GM19240 (cell line): ENCODE measurements at regions not wholly inside any gene's neighbourhood (a gene's known extent, or its start where the extent isn't known, plus 50 kb on each side); places are given as distances from the start of the nearest gene placed in this dataset.
A peak's percentile ranks its signal among the peaks of the same experiment; 100 is the strongest.

Experiments used
- DNase-seq: peaks from one replicate; pipeline ENCODE4 v3.0.0; 2011; ENCODE audit warnings: low spot score; ENCODE audit not compliant: insufficient read length

DNA sequence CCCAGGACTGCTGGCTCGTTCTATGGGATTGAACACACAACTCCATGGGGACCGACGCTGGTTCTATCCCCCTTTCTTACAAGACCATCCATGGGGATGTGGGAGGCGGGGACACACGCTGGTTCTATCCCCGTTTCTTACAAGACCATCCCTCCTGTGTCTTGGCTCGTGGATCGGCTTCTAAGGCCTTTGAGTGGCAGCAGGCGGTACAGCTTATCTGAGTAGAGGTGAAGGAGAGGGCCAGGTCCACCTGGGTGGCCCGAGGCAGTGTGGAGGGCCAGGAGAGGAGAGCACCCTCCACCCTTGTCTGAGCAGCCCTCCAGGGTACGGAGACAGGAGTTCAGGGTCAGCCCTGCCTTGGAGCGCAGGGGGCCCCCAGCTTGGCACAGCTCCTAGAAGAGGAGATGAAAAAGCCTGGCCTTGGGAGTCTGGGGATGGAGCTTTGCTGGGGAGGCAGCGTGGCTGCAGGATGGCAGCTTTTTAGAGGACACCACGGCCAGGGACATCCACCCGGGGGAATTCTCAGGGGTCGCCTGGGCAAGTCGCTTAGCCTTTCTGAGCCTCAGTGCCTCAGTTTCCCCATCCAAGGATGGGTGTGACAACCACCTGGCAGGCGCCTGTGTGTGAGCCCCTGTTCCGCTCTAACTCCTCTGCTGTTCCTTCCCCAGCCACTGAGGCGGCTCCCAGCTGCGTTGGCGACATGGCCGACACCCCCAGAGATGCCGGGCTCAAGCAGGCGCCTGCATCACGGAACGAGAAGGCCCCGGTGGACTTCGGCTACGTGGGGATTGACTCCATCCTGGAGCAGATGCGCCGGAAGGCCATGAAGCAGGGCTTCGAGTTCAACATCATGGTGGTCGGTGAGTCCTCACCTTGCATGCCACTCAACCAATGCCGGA, 341.0 kb downstream of the SEC14L1 start:
- DNase-seq, result no peak

- DNase-seq, result no peak
These were observed 341.8 kb downstream of the SEC14L1 start for GRCh38 chr17:77482375-77483127.

- DNase-seq, result no peak
These were observed 342.4 kb downstream of the SEC14L1 start for GRCh38 chr17:77483128-77483598.

DNA sequence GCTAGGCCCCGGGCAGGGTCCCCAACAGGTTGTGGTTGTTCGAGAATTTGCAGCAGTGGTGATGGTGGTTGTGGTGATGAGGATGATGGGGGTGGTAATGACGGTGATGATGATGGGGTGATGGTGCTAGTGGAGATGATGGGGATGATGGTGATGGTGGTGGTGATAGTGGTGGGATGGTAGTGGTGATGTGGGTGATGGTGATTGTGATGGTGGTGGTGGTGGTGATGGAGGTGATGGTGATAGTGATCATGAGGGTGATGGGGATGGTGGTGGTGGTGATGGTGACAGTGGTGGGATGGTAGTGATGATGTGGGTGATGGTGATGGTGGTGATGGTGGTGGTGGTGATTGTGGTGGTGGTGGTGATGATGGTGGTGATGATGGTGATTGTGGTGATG, 343.3 kb downstream of the SEC14L1 start:
- no peak for DNase-seq

GRCh38 chr17:77485089-77485833, 344.5 kb downstream of the SEC14L1 start:
- DNase-seq, result no peak

GRCh38 chr17:77487211-77487629, 346.5 kb downstream of the SEC14L1 start:
- no peak for DNase-seq

DNA sequence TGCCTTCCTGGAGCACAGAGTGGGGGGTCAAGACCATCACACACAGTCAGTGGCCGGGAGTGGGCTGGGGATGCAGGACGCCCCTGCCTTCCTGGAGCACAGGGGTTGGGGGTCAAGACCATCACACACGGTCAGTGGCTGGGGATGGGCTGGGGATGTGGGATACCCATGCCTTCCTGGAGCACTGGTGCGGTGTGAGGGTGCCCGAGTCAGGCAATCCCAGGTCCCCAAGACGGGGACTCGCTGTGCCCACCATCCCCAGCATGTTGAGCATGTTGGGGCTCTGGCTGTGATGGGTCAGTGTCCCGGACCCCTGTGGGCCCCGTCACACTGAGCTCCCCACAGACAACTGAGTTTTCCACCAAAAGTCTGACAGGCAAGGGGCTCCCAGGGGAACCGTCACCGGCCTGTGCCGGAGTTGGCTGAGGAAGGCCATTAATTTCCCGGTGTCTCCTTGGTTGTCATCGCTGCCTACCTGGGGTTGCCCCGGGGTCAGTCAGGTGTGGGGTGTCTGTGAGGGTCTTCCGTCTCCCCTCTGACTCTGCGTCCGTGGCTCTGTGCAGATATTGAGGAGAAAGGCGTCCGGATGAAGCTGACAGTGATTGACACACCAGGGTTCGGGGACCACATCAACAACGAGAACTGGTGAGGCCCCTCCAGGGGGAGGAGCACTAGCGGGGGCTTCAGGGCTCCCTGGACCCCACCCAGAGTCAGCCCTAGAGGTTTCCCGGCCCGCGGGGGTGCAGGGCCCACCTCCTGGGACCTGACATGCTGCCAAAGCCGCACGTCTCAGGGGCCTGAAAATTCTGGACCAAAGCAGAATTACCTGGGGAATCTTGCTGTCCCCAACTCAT, 347.1 kb downstream of the SEC14L1 start:
- DNase-seq, result no peak

GRCh38 chr17:77488531-77489238, 347.9 kb downstream of the SEC14L1 start:
- DNase-seq, result no peak

DNA sequence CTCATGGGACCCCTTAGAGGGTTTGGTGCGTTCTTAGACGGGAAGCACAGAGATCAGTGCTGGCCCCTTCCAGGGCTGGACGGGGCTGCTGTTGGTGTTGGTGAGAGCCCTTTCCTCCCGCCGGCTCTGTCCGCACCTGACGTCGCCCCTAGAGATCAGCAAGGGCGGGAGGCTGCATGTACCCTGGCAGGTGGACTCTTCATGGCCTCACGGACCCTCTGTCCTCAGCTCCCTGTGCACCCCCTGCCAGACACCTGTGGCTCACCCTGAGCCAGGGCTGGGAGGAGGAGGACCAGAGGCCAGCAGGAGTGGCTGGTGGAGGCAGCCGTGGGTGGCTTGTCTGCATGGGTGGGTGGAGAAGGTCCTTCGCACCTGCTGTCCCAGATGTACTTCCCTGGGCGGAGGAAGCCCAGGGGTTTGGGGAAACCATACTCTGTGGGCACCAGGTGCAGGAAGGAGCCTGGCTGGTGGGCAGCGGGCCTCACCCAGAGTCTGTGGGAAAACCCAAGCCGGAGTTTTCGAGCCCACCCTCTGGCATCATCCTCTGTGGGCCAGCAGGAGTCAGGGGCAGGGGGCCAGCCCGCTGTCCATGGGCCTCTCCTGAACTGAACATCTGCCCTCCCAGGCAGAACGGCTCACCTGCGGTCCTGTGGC, 348.6 kb downstream of the SEC14L1 start:
- no peak for DNase-seq

- DNase-seq, result no peak
These were observed 349.1 kb downstream of the SEC14L1 start for GRCh38 chr17:77489893-77490255.

DNA sequence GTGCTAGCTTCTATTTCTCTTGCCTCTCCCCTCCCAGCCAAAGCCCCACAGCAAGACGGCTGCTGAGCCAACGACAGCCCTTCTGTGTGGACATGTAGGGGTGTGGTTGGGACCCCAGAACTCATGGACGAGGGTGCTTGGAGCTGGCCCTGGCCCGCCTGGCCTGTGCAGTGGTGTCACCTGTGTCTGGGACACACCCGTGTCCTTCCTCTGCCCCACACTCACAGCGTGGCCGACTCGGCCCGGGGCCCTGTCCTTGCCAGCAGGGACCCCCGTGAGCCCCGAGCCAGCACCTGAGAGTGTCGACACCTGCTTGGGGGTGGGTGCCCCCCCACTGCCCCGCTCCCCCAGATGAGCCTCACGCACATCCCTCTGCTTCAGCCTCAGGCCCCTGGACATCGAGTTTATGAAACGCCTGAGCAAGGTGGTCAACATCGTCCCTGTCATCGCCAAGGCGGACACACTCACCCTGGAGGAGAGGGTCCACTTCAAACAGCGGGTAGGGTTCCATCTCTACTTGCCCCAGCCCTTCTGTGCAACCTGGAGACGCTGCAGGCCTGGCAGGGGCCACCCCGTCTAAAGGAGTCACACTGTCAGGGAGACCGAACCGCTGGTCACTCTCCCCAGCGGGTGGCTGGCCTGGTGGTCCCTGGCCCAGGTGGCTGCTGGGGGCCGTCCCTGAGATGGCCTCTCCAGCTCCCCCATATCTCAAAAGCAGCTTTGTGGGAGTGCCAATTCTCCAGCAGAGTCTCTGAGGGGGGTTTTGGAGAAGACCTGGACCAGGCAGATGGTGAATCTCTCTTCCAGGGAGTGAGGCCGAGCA, 349.8 kb downstream of the SEC14L1 start:
- no peak for DNase-seq

DNA sequence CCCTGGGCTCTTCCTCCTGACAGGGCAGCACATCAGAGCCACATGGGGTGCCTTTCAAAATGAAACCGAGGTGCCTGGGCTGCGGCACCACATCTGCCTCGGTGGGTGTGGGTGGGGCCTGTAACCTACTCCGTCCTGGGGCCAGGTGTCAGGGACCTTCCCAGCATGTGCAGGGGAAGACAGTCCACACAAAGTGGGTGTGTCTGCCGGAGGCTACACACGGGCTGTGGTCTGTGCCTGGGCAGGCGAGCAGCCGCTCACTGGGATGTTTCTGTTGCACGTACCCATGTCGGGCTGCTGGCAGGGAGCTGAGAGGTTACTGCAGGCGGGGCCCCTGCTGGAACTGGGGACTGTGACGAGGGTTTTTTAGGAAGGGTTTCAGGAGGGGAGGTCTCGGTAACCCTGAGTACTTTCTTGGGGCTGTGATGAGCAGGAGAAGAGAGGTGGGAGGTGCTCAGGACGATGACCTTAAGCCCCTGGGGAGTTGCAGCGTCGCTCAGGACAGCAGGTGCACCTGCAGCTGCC, 351.2 kb downstream of the SEC14L1 start:
- DNase-seq, result no peak

DNA sequence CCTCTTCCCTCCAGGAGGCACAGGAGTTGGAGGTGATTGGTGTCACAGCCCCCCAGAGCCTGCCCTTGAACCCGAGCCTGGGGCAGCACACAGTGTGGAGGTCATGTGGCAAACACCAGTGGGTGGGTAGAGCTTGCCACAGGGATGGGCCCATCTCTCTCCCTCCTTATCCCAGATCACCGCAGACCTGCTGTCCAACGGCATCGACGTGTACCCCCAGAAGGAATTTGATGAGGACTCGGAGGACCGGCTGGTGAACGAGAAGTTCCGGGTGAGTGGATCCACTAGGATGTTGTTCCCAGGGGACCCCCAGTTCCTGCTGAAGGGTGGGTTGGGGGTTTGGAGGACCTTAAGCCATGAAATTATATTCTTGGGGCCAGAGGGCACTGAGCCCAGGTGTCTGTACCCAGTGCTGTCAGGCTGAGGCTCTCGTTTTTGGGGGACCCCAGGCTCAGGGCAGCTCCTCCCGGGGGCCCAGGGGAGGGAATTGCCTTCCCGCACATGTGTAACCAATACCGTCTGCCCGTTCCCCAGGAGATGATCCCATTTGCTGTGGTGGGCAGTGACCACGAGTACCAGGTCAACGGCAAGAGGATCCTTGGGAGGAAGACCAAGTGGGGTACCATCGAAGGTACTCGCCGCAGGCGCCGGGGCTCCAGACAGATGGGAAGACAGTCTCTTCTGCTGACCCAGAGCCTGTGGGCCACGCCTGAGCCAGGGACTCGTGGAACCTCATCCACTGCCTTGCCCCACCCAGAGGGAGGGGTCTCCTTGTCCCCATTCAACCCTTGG, 351.9 kb downstream of the SEC14L1 start:
- no peak for DNase-seq

DNA sequence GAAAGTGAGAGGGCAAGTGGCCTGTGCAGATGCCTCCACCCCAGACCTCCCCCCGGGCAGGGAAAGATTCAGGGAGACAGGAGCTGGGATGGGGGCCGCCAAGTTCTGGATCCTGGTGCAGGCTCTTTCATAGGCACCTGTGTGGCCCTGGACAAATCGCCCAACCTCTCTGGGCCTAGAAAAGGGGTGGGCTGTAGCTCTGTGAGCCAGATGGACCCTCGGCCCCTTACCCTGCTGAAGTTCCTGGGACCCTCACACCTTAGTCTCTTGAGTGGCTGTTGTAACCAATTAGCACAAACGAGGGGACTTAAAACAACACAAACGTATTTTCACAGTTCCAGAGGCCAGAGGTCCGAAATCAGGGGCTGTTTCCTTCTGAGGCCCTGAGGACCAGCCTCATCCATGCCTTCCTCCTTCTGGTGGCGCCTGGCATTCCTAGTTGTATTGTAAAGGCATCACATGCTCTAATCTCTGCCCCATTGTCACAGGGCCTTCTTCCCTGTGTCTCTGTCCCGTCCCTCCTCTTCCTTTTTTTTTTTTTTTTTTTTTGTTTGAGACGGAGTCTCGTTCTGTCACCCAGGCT, 352.6 kb downstream of the SEC14L1 start:
- DNase-seq, result no peak

DNA sequence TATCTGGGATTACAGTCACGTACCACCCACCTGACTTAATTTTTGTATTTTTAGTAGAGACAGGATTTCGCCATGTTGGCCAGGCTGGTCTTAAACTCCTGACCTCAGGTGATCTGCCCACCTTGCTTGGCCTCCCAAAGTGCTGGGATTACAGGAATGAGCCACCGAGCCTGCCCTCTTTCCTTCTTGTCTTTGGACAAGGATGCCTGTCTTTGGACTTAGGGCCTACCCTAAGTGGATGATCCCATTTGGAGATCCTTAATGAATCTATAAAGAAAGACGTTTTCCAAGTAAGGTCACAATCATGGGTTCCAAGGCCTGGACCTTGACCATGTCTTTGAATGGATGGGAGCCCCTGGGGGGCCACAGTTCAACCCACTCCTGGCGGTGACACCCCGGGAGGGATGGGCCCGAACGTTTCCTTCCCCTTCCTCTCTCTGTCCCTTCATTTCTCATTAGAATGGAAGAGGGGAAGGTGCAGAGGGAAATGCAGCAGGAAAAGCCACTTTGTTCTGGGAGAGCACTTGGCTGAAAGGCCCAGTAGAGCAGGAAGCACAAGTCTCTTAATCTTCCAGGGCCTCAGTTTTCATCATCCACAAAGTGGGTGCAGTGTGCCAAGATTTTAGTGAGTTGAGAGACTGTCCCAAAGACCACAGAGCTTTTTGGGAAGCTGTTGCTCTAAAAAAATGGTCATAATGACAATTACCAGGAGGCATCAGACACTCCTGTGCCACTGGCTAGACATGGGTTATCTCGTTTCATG, 353.3 kb downstream of the SEC14L1 start:
- DNase-seq, result no peak

DNA sequence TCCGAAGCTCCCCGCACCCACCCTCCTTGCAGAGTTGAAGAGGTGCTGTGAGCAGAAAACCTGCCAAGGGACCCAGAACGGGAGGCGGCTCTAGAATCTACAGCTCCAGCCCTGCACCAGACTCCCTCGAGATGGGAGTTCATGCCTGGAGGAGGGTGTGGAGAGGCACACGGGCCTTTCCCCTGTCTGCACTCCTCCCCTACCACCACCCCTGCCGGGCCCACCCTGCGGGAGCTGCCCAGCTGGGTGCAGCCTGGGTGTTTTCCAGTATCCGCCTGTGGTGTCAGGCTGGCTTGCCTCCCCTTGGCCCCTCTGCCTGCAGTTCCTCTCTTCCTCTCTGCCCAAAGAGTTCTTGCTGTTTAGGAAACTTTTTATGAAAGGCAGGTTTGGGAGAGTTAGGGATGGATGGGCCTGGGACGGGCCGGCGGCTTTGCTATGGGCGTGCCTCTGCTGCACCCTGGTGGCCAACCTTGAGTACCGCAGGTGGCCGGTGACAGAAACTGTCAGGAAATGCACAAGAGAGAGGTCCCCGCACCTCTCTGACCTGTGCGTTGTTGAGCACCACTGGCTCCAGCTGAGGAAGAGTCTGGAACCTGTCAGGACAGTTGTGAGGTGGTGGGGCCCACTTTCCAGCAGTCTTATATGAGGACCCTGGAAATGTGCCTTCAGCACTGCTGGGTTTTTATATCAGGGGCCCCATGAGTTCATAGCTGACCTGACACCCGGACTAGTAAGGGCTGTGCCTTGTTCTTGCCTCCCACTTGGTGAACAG, 354.1 kb downstream of the SEC14L1 start:
- peak; percentile 91 for DNase-seq
